Activated B cell treated with CpG ODN at 0.5 μM for 24 hours (primary cell): ENCODE measurements at regions not wholly inside any gene's neighbourhood (a gene's known extent, or its start where the extent isn't known, plus 50 kb on each side); places are given as distances from the start of the nearest gene placed in this dataset.

Experiments used
- ATAC-seq: fragments of 200-7000 bp; cut with Tn5 transposase; one replicate; pipeline ENCODE4 v1.10.0; 2021; ENCODE audit warnings: low read depth, mild to moderate bottlenecking, moderate library complexity
- CTCF ChIA-PET: fragments of 350-600 bp; sonication (Branson Sonifier 250); formaldehyde crosslinking; loops from one replicate; lab custom pipeline; 2021; ENCODE audit warnings: antibody characterized with exemption; lab: Charles Lee
- POLR2A ChIA-PET: fragments of 350-600 bp; sonication (Branson Sonifier 250); formaldehyde crosslinking; loops from one replicate; lab custom pipeline; 2021; ENCODE audit warnings: antibody characterized with exemption; lab: Charles Lee
- DNase-seq: peaks from one replicate; pipeline ENCODE4 v3.0.0; 2022
- H3K27ac Mint-ChIP-seq: one replicate; pipeline ENCODE4 v1.8.0; 2020; ENCODE audit warnings: mixed read lengths
- H3K27me3 Mint-ChIP-seq: one replicate; pipeline ENCODE4 v1.8.0; 2021; ENCODE audit warnings: mixed read lengths
- H3K36me3 Mint-ChIP-seq: one replicate; pipeline ENCODE4 v1.8.0; 2021; ENCODE audit warnings: low read depth, mixed read lengths
- H3K4me1 Mint-ChIP-seq: one replicate; pipeline ENCODE4 v1.8.0; 2021; ENCODE audit warnings: mixed read lengths
- H3K4me3 Mint-ChIP-seq: one replicate; pipeline ENCODE4 v1.8.0; 2020; ENCODE audit warnings: mild to moderate bottlenecking, mixed read lengths
- H3K9me3 Mint-ChIP-seq: one replicate; pipeline ENCODE4 v1.8.0; 2020; ENCODE audit warnings: mixed read lengths
- intact Hi-C: fragments of 100-400 bp; cut with micrococcal nuclease; formaldehyde crosslinking; loops from one replicate; pipeline ENCODE4 v1.15.1; 2024
- TF ChIP-seq, protein P1 (sequence below): fragments of 200-600 bp; IDR thresholded peaks from one replicate; pipeline ENCODE4 v1.8.0; 2022; ENCODE audit warnings: antibody characterized with exemption, mild to moderate bottlenecking

DNA sequence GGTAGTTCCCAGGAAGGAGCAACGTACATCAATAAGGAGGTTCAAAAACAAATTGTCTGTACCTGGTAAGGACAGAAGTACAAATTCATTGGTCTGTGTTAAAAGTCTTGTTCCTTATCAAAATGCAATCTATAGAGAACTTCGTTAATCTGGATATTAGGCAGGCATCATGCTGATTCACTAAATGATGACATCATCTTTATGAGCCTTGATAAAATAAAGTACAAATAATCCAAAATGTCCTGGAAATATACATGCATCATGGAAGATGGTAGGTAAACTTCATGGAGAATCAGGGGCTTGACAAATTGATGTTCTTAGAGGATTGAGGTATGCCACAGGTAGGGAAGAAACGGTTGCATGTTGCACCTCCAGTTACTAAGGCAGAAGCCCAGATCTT, 433.9 kb downstream of the TRIML1 start:
- no peak for ATAC-seq
- Mint-ChIP-seq H3K9me3 (peaks cover 6% of the 10 kb centered on the region), H3K36me3 (no peaks in the 10 kb centered on the region), H3K4me3 (no peak overlapping the region), H3K4me1 (no peaks in the 10 kb centered on the region), H3K27me3 (no peaks in the 10 kb centered on the region), H3K27ac (no peak overlapping the region)
- intact Hi-C loops: no loop called here
- POLR2A ChIA-PET: no interaction called here
- TF ChIP-seq, protein P1, sequence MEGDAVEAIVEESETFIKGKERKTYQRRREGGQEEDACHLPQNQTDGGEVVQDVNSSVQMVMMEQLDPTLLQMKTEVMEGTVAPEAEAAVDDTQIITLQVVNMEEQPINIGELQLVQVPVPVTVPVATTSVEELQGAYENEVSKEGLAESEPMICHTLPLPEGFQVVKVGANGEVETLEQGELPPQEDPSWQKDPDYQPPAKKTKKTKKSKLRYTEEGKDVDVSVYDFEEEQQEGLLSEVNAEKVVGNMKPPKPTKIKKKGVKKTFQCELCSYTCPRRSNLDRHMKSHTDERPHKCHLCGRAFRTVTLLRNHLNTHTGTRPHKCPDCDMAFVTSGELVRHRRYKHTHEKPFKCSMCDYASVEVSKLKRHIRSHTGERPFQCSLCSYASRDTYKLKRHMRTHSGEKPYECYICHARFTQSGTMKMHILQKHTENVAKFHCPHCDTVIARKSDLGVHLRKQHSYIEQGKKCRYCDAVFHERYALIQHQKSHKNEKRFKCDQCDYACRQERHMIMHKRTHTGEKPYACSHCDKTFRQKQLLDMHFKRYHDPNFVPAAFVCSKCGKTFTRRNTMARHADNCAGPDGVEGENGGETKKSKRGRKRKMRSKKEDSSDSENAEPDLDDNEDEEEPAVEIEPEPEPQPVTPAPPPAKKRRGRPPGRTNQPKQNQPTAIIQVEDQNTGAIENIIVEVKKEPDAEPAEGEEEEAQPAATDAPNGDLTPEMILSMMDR: no peak
- no peak for DNase-seq
- CTCF ChIA-PET: no interaction called here

DNA sequence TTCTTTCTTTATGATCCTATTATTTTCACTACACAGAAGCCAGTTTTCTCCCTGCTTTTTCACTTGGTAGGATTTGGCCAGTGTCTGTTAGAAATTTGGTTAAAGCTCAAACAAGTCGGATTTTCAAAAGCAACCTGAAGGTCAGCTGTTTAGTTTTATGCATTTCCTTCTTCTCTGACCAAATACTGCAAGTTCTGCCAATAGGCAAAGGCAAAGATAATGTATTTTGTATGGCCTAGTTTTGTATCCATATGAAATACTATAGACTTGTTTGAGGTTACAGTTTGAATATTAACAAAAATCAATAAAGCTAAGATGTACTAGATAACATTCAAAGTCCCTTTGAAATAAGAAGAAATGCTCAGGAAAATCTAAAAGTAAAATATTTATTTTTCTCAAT, 439.4 kb downstream of the TRIML1 start:
- CTCF ChIA-PET: no interaction called here
- no peak for ATAC-seq

DNA sequence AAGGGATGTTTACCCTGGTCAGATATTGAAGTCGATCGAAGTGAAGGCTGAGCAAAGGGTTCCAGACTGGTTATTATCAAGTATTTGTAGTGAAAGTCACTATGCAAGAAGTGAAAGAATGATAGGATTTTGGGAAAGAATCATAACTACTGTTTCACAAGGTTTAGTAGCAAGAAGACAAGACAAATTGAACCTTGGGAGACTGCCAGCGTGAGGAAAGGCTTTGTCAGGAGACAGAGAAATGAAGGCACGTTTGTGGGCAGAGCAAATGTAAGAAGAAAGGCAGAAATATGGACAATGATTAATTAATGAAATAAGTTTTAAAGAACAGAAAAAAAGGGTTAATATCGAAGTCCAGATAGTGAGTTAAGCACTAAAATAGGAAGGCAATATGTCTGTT, 456.8 kb downstream of the TRIML1 start:
- ChIA-PET CTCF (no interaction called here), POLR2A (no interaction called here)
- Mint-ChIP-seq H3K27ac (no peak overlapping the region), H3K9me3 (peaks cover 13% of the 10 kb centered on the region), H3K4me1 (no peaks in the 10 kb centered on the region), H3K27me3 (no peaks in the 10 kb centered on the region), H3K4me3 (no peak overlapping the region), H3K36me3 (no peaks in the 10 kb centered on the region)
- intact Hi-C loops: no loop called here
- TF ChIP-seq, protein P1: no peak
- DNase-seq: no peak
- no peak for ATAC-seq

More for the DNA sequence above, 439.4 kb downstream of the TRIML1 start:
- Mint-ChIP-seq H3K36me3 (no peaks in the 10 kb centered on the region), H3K4me1 (no peaks in the 10 kb centered on the region), H3K4me3 (no peak overlapping the region), H3K27me3 (no peaks in the 10 kb centered on the region), H3K9me3 (peaks cover 7% of the 10 kb centered on the region), H3K27ac (no peak overlapping the region)
- POLR2A ChIA-PET: no interaction called here
- no peak for DNase-seq
- TF ChIP-seq, protein P1: no peak
- intact Hi-C loops: no loop called here

DNA sequence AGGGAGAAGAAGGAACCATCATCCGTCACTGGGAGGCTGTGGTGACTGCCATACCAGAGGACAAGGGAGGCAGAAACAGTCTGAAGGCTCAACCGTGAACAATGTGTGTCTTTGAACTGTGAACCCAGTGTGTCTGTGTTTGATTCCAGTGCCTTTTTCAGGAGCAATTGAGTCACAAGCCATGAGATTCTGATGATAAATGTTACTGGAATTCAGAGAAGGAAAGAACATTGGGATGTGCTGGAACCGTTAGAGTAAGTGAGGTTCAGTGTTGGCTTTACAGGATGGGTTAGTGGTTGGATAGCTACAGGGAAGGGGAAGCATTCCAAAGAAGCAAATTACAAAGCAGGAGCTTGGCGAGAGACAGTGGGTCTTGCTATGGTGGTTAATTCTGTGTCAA, 464.4 kb downstream of the TRIML1 start:
- POLR2A ChIA-PET: no interaction called here

DNA sequence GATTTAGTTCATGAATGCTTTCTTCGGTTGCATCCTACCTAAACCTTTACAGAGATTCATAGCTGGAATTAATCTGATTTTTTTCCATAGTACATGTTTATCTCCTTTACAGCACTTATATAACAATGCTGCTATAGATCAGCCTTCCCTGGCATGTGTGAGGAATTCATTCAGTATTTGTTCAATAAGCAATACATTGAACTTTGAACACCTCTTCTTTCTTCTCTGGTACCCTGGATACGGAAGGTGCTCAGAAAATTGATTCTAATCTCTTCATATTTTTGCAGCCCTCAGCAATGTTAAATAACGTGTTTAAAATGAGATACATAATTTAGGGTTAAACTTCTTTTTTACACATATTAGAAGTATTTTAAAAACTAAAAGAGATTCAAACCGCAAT, 467.4 kb downstream of the TRIML1 start:
- ATAC-seq: no peak
- ChIA-PET POLR2A (no interaction called here), CTCF (no interaction called here)
- Mint-ChIP-seq H3K27ac (no peak overlapping the region), H3K36me3 (no peaks in the 10 kb centered on the region), H3K9me3 (peaks cover 3% of the 10 kb centered on the region), H3K4me1 (no peaks in the 10 kb centered on the region), H3K27me3 (no peaks in the 10 kb centered on the region), H3K4me3 (no peak overlapping the region)
- intact Hi-C loops: no loop called here
- TF ChIP-seq, protein P1: no peak
- DNase-seq: no peak

More for the DNA sequence above, 464.4 kb downstream of the TRIML1 start:
- H3K4me1 Mint-ChIP-seq: no peaks in the 10 kb centered on the region
- H3K9me3 Mint-ChIP-seq: peaks cover 9% of the 10 kb centered on the region
- intact Hi-C loops: no loop called here
- no peak overlapping the region for H3K4me3 Mint-ChIP-seq
- TF ChIP-seq, protein P1: no peak
- no peaks in the 10 kb centered on the region for H3K27me3 Mint-ChIP-seq
- no peak overlapping the region for H3K27ac Mint-ChIP-seq
- DNase-seq (no peak), ATAC-seq (no peak)
- no peaks in the 10 kb centered on the region for H3K36me3 Mint-ChIP-seq
- CTCF ChIA-PET: no interaction called here
